ENCODE measurements at regions not wholly inside any gene's neighbourhood (a gene's known extent, or its start where the extent isn't known, plus 50 kb on each side); places are given as distances from the start of the nearest gene placed in this dataset.
"Not testable (repeated sequence)": the region's sequence is repeated elsewhere in the genome, so short reads cannot be mapped to it uniquely, and the experiment has no call there.

- TF ChIP-seq CTCF (IDR thresholded peaks at IDR 0.05; ENCODE audit: insufficient read depth, low read length); POLR2AphosphoS5 (IDR thresholded peaks at IDR 0.05; ENCODE audit: low read depth); REST (IDR thresholded peaks at IDR 0.05; ENCODE audit: insufficient replicate concordance, low read depth): not testable (repeated sequence)
Observed at GRCh38 chr7:119914119-119914518, 358.9 kb upstream of the KCND2 start.
